Transverse colon (tissue), 4 donors: ENCODE measurements at regions not wholly inside any gene's neighbourhood (a gene's known extent, or its start where the extent isn't known, plus 50 kb on each side); places are given as distances from the start of the nearest gene placed in this dataset.

Experiments used
- POLR2AphosphoS5 ChIP-seq, 3 donors: sonication (generic); formaldehyde crosslinking; IDR thresholded peaks; one replicate each; pipeline ENCODE4 v1.6.1; 2016; ENCODE audit warnings: antibody characterized with exemption in 3 of 3
- TF ChIP-seq, protein P1 (sequence below), 5 experiments: fragments of 200-600 bp in 3 of 5; fragments of 450-650 bp in 2 of 5; sonication (generic) in 3 of 5; IDR thresholded peaks; 1 replicate in 2 of 5; 2 replicates in 3 of 5; pipeline ENCODE4 v1.5.1; 2016 to 2017; ENCODE audit warnings: antibody characterized with exemption in 5 of 5, inconsistent platforms in 3 of 5, mild to moderate bottlenecking in 2 of 5, moderate library complexity in 1 of 5

GRCh38 chr5:51201024-51201423, 182.2 kb upstream of the ISL1 start:
- TF ChIP-seq, protein P1, sequence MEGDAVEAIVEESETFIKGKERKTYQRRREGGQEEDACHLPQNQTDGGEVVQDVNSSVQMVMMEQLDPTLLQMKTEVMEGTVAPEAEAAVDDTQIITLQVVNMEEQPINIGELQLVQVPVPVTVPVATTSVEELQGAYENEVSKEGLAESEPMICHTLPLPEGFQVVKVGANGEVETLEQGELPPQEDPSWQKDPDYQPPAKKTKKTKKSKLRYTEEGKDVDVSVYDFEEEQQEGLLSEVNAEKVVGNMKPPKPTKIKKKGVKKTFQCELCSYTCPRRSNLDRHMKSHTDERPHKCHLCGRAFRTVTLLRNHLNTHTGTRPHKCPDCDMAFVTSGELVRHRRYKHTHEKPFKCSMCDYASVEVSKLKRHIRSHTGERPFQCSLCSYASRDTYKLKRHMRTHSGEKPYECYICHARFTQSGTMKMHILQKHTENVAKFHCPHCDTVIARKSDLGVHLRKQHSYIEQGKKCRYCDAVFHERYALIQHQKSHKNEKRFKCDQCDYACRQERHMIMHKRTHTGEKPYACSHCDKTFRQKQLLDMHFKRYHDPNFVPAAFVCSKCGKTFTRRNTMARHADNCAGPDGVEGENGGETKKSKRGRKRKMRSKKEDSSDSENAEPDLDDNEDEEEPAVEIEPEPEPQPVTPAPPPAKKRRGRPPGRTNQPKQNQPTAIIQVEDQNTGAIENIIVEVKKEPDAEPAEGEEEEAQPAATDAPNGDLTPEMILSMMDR (IDR thresholded peaks at IDR 0.05), result no peak
- peak in 1 of 3 donors; percentile 71 for TF ChIP-seq POLR2AphosphoS5 (IDR thresholded peaks at IDR 0.05)
